GM18499 (cell line): ENCODE measurements at regions not wholly inside any gene's neighbourhood (a gene's known extent, or its start where the extent isn't known, plus 50 kb on each side); places are given as distances from the start of the nearest gene placed in this dataset.

Experiments used
- ATAC-seq: cut with Tn5 transposase; IDR thresholded peaks from one replicate; pipeline ENCODE4 v1.9.1; 2021; ENCODE audit warnings: moderate number of reproducible peaks; ENCODE audit not compliant: insufficient read depth, unreplicated experiment

DNA sequence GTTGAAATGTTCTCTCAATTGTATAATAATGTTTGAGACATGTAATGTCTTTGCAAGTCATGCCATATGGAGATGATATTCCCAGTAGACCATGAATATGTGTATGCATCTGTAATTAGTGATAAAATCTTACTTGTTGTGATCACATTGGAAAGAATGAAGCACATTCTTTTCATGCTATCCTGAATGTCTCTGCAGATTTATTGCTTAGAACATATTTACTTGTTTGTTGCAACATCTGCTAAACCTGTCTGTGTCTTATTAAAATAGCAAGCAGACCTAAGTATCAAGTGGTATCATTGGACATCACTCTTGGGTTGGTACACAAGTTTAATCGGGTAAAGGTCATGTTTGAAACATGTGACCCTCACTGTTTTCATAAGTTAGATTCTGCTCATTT, 265.5 kb upstream of the CD180 start:
- ATAC-seq = no peak

DNA sequence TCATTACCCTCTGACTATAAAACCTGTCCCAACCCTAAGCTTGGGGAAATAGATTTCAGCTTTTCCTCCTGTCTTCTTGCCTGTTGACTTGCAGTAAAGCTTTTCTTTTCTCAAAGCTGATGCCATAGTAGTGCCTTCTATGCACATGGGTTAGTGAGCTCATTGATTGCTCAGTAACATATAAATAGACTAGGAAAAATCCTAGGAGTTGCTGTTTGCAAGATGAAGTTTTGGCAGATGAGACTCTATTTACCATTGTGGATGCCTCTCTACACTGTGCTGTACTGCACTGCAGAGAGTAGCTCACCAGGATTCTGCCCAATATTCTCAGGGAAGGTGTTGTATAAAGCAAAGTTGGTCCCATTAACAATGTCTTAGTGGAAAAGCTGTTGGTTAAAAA, 262.7 kb upstream of the CD180 start:
- no peak for ATAC-seq

DNA sequence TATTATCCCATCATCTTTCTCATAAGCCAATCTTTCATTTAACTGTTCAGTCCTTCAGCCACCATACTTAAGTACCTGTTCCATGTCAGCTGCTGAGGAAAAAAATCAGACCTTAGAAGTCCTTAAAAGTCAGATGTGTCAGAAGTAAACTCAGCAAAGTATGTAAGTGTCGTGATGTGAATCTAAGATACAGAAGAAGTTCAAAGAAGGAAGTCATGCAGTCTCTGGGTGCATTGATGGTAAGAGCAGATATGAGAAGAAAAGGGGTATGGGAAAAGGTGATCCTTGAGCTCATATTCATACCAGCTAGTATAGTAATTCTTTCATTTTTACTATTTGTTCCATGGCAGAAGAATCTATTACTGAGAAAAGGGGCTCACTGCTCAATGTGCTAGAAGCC, 259.4 kb upstream of the CD180 start:
- ATAC-seq = no peak

DNA sequence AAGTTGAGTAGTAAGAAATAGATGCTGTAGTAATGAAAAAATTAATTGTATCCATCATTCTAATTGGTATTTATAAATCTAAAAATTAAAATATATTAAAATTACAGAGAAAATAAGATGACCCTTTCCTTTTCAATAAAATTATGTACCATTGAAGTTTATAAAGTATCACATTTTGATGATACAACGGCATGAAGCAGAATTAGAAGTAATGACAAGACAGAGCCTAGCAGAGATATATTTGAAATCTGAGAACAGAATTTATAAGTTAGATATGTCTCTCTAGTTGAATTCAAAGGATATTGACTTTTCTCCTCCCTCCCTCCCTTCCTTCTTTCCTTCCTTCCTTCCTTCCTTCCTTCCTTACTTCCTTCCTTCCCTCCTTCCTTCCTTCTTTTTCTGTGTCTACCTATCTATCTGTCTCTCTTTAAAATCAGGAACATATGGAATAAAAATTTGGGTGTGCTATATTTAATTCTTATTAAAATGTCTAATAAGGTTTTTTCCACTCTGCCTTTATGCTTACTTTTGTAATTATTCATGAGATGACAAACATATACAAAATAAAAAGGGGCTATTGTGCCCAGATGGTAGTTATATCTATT, 258.5 kb upstream of the CD180 start:
- no peak for ATAC-seq

DNA sequence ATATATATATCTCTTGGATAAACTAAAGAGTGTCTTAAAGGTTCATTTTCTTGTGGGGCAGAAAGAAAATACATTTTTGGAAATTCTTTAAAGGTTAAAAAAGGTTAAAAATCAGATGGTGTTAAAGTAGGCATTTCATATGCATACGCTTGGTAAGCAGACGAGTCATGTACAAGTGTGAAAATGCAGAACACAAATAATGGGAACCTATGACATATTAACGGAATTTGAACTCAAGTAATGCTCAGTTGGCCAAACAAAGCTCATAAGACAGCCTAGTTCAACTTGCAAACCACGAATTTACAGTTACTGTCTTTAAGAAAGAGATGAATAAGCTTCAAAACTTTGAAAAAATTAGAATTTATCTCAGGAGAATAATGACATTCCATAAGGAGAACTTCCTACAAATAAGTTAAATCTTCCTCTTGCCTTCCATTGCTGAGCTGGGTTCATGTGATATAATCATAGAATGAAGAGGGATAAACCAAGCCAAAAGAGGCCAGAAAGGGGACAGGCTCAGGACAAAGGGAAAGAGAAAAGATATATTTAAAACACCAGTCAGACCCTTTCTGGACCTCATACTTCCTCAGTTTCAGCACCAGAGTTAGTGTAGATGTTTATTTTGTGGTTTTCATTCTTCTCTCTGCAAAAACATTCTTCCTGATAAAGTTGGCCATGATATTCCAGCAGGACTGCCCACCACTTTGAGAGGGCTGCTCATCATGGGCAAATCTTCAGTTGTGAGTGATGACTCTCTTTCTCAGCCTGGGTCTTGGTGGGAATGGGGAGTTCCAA, 256.7 kb upstream of the CD180 start:
- no peak for ATAC-seq

DNA sequence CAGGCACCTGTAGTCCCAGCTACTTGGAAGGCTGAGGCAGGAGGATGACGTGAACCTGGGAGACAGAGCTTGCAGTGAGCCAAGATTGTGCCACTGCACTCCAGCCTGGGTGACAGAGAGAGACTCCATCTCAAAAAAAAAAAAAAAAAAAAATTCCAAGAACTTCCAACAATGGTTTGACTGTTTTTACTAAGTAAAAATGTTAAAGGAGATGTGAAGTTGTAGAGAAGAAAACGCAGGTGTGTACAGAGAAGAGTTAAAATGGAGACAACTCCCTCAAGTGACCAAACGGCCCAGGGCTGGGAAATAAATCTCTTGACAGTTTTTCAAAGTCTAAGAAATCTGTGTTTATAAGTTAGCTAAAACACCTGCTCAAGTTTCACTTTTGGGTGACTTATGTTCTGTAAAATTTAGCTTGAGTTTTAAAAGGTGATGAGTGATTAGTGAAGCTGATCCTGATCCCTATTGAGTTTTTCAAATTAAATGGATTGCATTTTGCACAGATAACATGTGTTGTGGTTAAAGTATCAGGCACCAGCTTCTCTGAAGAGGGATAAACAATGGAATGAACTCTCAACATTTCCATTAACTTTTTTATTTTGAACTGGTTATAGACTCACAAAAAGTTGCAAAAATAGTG, 255.2 kb upstream of the CD180 start:
- ATAC-seq = no peak

DNA sequence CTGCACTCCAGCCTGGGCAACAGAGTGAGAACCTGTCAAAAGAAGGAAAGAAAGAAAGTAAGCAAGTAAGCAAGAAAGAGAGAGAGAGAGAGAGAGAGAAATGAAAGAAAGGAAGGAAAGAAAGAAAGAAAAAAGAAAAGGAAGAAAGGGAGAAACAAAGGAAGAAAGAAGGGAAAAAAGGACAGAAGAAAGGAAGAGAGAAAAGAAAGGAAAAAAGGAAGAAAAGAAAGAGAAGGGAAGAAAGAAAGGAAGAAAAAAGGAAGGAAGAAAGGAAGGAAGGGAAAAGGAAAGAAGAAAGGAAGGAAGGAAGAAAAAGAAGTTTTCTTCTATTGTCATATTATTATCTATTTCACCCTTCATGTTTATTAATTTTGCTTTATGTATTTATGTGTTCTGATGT, 251.1 kb upstream of the CD180 start:
- ATAC-seq = no peak

DNA sequence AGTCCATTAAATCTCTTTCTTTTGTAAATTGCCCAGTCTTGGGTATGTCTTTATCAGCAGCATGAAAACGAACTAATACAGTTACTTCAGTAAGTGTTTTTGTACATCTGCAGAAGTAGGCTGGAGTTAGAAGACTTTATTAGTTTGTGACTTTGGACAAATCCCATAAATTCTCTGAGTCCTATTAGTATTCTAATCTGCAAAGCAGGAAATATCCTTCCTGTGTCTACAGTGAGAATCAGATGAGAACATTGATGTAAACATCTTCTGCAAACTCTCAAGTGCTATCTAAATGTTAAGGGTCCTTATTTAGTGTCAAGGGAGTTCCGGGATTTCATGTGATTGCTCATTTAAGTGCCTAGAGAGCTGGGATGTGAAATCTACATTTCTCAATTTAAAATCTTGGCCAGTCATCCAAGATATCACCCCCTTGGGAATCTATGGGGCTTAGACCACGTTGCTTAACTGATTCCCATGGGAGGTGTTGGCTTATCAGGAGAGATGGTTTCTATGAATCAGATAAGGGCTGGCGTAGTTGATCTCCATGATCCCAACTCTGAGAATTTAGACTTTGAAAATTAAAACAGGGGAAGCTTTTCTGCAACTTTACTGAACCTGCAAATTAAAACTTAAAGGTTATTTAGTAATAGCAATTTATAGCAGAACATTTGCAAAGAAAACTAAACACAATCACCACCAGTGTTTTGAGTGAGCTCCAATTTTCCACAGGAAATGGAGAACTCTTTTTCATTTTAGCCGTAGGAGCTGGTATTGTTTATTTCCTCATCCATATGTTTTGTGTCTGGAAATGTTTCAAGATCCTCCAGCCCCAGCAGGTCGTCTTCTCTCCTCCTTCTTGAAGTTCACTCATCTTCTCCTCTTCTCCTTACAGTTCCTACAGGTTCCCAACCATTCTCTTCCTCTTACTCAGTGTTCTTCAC, 241.6 kb upstream of the CD180 start:
- no peak for ATAC-seq

DNA sequence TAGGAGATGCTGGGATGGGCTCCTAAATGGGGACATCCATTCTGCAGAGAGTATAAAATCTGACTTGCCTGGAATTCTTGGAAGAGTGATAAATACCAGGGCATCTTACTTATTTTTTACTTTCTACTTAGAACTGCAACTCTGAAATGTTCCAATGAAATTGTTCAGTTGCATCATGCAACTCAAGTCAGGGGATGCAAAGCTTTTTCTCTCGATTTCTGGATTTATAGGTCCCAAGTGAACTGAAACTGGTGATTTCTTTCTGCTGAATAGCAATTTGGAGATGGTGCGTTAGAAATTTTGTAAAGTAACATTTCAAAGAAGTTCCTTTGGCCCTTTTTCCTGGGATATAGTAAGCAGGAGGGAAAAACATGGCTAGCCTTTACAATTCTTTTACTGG, 238.4 kb upstream of the CD180 start:
- no peak for ATAC-seq

DNA sequence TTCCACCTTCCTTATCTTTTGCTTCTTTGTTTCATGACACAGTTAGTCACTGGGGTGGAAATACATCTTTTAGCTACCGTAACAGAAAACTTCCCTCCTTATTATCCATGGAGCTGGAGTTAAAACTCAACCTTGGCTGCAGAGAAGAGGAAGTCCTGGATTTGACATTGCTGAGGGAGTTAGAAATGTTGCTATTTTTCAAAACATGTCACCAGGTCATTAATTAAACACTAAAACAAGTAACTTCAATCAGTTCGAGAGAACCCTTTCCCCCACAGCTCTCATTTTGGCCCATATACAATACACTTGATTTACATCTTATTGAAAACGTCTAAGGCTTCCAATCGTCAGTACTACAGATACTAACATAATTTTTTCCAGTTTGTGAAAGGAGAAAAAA, 237.9 kb upstream of the CD180 start:
- ATAC-seq = no peak

DNA sequence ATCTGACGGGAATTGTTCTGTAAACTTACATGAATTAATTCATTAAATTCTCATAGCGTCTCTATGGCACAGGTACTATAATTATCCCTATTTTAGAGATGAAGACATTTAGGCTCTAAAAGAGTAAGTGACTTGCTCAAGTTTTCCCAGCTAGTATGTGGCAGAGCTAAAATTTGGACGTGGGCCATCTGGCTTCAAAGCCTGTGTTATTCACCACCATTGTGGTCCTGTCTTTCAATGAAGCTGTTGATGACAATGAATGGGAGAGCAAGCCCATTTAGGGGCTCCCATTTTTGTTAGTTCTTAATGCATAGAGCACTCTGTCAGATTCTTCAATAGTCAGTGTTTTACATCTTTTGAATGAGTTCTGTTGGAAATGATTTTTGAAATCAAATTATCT, 236.0 kb upstream of the CD180 start:
- no peak for ATAC-seq

DNA sequence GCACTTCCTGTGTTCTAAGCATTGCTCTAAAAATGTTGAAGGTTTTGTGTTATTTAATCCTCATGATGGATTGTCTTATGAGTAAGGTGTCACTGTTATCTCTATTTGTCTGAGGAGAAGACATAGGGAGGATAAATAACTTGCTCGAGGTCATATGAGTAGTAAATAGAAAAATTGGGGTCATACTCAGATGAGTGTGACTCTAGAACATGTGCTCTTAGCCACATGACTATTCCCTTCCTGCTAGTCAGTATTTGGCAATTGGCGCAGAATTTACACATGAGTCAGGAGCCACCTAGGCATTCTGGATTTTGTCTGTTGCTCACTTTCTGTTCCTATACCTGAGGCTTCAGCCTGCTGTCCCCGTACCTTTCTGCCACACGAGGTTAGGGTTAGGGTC, 234.6 kb upstream of the CD180 start:
- ATAC-seq = no peak

DNA sequence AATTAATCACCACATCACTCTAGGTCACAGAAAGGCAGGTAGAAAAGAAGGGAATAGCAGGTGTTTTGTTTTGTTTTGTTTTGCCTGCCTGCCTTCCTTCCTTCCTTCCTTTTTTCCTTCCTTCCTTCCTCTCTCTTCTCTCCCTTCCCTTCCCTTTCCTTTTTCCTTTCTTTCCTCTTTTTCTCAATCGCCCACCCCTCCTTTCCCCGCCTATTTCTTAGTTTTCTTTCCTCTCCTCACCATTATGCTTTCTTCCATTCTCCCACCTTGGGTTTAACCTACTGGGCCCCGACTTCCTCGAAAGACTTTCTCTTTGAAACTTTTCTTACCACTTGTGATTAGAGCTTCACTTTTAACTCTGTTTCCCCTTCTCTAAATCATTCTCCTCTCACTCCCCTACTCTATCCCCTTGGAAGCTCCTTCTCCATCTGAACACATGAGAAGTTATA, 231.3 kb upstream of the CD180 start:
- no peak for ATAC-seq

DNA sequence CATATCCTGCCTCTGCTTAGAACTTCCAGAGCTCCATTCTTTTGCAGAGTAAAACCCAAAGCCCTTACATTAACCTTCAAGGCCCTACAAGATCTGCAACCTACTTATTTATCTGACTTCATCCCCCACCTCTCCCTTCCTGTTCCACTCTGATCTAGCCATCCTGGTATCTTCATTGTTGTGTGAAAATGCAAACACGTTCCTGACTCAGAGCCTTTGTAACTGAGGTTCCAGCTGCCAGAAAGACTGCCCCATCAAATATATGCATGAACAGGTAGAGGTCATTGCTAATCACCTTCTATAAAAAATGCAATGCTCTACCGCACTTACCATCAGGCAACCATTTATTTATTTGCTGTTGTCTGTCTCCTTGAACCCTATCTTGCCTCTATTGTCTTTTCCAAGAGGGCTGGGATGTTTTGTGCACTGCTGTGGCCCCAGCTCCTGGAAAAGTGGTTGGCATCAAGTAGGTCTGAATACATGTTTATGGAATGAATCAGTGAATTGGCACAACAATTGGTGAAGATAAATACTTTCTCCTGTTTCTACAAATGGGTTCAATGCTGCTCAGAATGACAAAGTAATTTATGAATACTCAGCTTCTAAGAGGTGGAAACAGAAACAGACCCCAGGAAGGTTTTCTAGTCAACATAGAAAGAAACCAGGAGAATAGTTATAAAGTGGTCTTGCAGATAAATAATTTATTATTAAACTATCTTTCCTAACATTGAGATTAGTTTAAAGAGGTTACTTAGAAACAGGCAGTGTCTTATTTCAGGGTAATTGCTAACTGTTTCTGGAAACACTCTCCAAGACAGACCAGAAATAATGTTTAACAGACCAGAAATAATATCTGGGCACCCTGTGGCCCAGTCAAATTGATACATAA, 230.6 kb upstream of the CD180 start:
- ATAC-seq = no peak

DNA sequence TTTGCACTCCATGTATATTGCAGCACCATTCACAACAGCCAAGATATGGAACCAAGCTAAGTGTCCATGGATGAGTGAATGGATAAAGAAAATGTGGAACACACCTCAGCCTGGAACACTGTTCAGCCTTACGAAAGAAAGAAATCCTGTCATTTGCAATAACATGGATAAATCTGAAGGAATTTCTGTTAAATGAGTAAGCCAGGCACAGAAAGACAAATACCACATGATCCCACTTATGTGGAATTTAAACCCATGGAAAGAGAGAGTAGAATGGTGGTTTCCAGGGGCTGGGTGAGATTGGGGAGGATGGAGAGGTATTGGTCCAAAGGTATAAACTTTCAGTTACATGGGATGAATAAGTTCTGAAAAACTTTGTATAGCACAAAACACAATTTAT, 228.9 kb upstream of the CD180 start:
- ATAC-seq = no peak

DNA sequence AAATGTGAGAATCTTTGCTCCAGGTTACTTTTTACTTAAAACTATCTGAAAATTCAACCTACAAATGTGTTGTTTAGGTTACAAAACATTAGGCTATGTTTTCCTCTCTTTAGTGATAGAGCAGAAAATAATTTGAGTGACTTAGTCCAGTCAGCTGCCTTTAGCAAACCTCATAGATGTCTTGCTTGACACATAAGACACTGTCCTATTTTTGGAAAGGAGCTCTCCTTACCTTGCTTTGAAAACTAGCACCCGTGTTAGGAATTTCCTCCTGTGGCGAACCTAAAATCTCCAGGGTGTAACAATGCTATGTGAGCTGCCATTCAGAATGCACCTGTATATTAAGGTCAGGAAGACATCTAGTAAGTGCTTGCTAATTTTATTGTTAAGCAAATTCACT, 221.2 kb upstream of the CD180 start:
- no peak for ATAC-seq

DNA sequence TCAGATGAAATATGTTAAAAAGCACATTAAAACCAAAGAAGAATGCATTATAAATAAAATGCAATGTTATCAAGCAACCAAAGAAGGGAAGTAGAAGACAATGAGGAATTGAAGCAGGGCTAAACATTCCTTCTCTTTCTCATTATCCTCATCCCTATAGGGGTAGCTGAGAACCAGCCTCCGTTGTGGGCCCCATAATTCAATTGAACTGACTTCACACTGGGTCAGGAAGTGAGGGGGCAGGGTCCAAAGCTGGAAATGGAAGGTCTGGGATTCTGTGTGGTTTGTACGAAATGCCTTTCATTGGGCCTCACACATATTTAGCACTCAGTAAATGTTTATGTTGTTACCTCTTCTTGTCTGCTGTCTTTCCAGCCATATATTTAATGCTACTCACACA, 220.4 kb upstream of the CD180 start:
- no peak for ATAC-seq

DNA sequence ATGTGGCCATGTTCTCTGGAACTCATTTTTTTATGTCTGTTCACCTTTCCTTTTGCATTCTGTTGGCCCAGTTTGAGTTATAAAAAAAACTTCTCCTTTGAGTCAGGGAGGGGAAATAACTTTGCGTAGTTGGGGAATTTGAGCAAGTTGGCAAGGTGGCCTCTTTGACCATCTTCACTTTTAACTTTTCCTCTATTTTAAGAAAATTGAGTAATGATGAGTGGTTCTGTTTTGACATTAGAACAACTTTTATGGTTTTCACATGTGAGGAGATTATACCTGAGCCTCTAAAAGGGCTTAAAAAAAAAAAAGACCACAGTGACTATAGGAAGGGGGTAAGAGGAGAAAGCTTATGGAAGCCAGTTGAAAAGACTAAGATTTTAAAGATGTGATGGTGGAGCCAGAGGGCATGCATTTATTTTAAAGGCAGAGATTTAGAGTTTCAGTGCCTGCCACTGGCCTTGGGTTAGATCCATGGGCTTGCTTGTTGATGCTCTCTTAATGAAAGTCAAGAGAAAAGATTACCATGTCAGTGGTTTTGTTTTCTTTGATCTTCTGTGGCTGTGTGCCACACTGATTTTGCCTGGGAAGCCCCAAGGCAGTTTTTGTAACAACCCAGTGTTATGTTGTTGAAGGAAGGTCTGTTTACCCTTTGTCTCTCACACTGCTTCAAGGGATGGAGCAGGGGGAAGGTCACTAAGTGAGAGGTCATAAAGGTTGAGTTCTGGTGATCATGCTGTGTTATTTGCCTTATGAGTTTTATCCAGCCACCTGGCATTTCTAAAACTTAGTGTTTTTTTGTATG, 219.7 kb upstream of the CD180 start:
- no peak for ATAC-seq

DNA sequence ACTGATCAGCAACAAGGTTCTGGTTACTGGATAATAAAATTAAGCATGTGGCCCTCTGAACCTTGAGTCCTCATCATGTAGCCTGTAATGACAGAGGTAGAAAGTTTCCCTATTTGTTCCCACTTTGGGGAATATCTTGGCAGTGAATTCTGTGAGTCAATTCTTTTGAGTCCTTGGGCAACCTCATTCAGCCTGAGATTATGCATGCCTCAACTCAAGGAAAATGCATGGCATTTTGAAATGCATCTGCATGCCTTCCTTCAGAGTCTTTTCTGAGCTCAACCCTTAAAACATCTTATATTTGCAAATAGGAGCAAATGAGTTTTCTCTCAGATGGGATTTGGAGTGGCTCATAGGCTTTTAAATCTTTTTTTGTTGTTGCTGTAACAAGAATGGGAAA, 218.1 kb upstream of the CD180 start:
- ATAC-seq = no peak
